ENCODE measurements at regions not wholly inside any gene's neighbourhood (a gene's known extent, or its start where the extent isn't known, plus 50 kb on each side); places are given as distances from the start of the nearest gene placed in this dataset.
A peak's percentile ranks its signal among the peaks of the same experiment; 100 is the strongest.
"Not testable (repeated sequence)": the region's sequence is repeated elsewhere in the genome, so short reads cannot be mapped to it uniquely, and the experiment has no call there.

DNA sequence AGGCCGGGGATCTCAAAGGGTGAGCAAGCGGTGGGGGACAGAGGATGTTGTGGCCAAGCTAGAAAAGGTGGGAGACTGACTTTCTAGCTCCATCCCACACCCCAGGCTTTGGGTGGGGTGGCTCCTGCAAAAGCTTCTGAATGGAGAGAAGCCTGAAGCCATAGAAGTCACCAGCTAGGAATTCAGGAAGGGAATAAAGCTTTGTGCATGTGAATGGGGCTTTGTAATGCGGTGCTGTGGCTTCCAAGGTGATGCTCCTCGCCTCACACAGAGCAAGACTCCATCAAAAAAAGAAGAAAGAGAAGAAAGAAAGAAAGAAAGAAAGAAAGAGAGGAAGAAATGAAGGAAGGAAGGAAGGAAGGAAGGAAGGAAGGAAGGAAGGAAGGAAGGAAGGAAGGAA lies 237.0 kb downstream of the CDY2A start:
- H3K4me3 Mint-ChIP-seq; DNase-seq (ENCODE audit: low spot score in 2 of 2); ATAC-seq; H3K27ac Mint-ChIP-seq; H3K4me1 Mint-ChIP-seq; H3K9me3 Mint-ChIP-seq; H3K36me3 Mint-ChIP-seq: not testable (repeated sequence)

DNA sequence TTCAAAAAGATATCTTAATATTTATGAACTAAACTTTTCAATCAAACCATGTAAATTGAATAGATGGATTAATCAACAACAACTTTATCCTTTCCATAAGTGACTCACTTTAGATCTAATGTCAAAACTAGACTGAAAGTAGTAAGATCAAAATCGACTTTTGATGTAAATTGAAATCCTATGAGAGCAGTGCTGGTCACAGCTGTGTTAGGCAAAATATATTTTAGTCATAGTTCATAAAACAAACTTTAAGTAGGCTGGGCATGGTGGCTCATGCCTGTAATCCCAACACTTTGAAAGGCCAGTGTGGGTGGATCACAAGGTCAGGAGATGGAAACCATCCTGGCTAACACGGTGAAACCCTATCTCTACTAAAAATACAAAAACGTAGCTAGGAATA lies 245.5 kb downstream of the CDY2A start:
- DNase-seq (ENCODE audit: low spot score in 2 of 2); H3K36me3 Mint-ChIP-seq; H3K4me1 Mint-ChIP-seq; H3K9me3 Mint-ChIP-seq; H3K4me3 Mint-ChIP-seq; H3K27ac Mint-ChIP-seq: not testable (repeated sequence)
- peak; percentile 50 for ATAC-seq

DNA sequence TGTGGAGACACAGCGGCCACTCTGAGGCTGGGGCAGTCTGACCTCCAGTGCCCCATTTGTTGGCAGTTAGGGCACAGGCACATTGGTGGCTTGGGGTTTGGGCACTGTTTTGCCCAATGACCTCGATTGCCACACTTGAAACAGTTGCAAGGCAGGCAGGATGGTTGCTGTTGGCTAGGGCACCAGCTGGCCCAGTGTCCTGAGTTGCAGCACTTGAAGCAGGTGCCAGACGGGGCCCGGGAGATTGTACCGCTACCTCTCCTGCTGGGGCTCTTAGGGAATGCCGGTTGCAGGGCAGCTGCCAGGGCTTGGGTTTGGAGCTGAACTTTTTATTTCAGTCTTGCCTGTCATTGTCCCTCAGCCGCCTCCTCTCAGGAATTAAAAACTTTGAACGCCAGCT lies 252.2 kb upstream of the HSFY1 start:
- not testable (repeated sequence) for ATAC-seq; H3K36me3 Mint-ChIP-seq; DNase-seq (ENCODE audit: low spot score in 2 of 2); H3K9me3 Mint-ChIP-seq; H3K27ac Mint-ChIP-seq; H3K4me1 Mint-ChIP-seq; H3K4me3 Mint-ChIP-seq

DNA sequence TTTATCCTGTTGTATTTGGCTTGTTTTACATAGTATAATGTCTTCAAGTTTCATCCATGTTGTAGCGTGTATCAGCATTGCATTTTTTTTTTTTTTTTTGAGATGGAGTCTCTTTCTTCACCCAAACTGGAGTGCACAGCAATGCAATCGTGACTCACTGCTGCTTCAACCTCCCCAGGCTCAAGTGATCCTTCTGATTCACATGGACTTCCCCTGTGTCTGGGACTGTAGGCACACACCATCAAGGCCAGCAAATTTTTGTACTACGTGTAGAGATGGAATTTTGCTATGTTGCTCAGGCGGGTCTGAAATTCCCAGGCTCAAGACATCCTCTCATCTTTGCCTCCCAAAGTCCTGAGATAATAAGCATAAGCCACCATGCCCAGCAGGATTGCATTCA lies 248.1 kb upstream of the HSFY1 start:
- not testable (repeated sequence) for H3K36me3 Mint-ChIP-seq; DNase-seq (ENCODE audit: low spot score in 2 of 2); H3K9me3 Mint-ChIP-seq; ATAC-seq; H3K27ac Mint-ChIP-seq; H3K4me1 Mint-ChIP-seq; H3K4me3 Mint-ChIP-seq

DNA sequence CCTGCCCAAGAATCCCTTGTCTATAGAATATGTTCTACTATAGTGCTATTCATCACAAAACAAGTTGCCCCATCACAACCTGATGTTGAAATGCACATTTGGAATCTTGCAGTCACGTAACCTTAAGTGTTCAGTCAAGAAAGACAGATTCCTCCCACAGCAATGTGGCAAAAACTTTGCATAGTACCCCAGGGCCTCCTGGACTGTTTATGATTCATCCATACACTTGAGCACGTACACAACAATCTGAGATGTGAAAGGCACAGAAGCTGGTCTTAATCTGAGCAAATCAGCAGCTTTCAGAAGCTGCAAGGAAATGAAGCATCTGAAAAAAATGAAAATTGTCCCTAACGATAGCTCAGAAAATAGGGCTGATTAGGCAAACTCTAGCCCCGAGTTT lies 240.2 kb upstream of the HSFY1 start:
- H3K4me1 Mint-ChIP-seq; H3K36me3 Mint-ChIP-seq; H3K27ac Mint-ChIP-seq; H3K4me3 Mint-ChIP-seq; DNase-seq (ENCODE audit: low spot score in 2 of 2); H3K9me3 Mint-ChIP-seq: not testable (repeated sequence)
- peak; percentile 72 for ATAC-seq

DNA sequence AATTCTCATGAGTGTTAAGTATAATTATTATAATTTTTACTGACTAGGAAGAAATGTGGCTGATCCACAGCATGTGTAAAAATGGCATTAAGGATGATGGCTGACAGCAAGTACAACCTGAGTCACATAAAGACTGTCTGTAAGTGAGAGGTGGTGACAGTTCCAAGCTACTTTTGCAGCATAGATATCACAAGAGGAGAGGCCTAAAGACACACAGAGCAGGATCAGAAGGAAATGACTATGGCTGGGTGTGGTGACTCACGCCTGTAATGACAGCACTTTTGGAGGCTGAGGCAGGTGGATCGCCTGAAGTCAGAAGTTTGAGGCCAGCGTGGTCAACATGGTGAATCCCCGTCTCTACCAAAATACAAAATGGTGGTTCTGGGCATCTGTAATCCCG lies 234.7 kb upstream of the HSFY1 start:
- peak; percentile 64 for ATAC-seq
- H3K4me1 Mint-ChIP-seq; H3K36me3 Mint-ChIP-seq; H3K27ac Mint-ChIP-seq; DNase-seq (ENCODE audit: low spot score in 2 of 2); H3K9me3 Mint-ChIP-seq; H3K4me3 Mint-ChIP-seq: not testable (repeated sequence)

DNA sequence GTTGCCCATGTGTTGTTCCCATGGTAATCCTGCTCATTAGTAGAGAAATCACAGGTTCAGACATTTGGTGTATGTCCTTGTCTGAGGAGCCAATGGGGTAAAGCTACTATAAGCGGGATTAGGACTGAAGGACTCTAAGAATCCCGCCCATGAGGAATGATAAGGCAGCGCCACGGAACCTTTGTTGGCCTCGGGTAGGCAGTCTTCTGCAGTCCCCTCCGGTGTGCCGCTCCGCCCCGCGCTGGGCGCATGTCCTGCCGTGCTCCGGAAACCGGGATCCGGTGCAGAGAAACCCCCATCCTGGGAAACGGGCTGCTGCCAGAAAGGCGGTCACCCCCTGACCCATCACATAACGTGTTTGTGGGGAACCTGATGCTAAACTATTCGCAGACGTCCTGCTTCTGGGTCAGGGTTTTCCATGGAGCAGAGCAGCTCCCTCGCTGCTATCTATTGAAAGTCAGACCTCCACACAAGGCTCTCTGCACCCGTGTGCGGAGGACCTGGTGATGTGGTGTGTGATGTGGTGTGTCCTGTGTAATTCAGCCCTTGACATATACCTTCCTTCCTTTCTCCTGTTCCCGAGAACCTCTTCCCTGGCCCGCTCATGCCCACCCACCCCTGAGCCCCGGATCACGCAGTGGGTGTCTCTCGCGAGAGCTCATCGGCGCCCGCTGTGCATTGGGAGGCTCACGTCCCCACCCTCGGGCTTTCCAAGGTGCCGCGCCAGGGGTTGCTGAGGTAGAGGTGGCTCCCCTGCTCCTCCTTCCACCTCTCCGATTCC lies 220.8 kb upstream of the HSFY1 start:
- not testable (repeated sequence) for H3K36me3 Mint-ChIP-seq; H3K4me3 Mint-ChIP-seq; H3K27ac Mint-ChIP-seq; H3K9me3 Mint-ChIP-seq; DNase-seq (ENCODE audit: low spot score in 2 of 2); H3K4me1 Mint-ChIP-seq
- ATAC-seq, result peak; percentile 60

DNA sequence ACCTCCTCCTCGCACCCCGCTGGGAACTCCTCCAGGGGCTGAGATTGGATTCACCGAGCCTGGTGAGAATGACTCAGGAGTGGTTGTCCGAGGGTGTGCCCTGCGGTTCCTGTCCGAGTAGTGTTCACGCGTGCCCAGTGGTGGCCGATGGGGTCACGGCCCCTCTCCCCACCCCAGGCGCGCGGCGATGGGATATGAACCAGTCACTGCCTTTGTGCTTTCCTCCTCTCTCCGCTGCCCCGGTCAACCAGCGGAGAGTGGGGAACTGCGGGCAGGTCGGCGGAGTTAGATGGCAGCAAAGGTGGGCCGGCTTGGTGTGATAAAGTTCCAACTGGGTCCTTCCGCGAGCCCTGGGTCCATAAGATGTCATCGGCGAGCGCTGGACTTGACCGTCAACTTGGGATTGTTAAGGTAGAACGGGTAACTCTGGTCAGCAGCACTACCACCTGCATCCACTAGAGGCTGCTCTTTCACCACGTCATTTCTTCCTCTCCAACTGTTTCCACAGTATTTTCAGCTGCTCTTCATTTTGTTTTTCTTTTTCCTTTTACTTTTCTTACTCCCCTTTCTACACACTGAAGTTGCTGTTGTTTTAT lies 220.1 kb upstream of the HSFY1 start:
- DNase-seq (ENCODE audit: low spot score in 2 of 2); H3K9me3 Mint-ChIP-seq; H3K4me3 Mint-ChIP-seq; H3K4me1 Mint-ChIP-seq; H3K27ac Mint-ChIP-seq; H3K36me3 Mint-ChIP-seq: not testable (repeated sequence)
- peak; percentile 51 for ATAC-seq

DNA sequence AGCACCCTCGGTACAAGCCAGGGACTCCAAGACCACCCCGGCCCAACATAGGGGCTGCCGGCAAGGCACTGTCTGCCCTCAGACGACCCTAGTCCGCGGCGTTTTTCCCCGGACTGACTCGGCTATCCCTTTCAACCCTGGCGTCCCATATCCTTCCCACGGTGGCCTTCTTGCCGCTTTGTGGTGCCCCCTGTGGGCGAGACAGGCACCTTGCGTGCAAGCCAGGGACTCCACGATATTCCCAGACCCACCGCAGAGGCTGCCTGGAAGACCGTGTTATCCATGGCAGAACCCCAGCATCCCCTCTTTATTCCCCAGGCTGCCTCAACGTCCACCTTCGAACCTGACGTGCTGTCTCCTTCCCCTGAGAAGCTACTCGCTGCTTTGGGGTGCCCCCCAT lies 204.0 kb upstream of the HSFY1 start:
- H3K4me1 Mint-ChIP-seq; H3K36me3 Mint-ChIP-seq; ATAC-seq; H3K27ac Mint-ChIP-seq; H3K9me3 Mint-ChIP-seq; DNase-seq (ENCODE audit: low spot score in 2 of 2); H3K4me3 Mint-ChIP-seq: not testable (repeated sequence)

Data from stimulated activated effector memory CD8-positive, alpha-beta T cell treated with anti-CD3 and anti-CD28 coated beads, Interleukin-12 subunit alpha, Interleukin-12 subunit beta, amount 100 ng/mL, for 72 hours (primary cell).